ENCODE measurements at regions not wholly inside any gene's neighbourhood (a gene's known extent, or its start where the extent isn't known, plus 50 kb on each side); places are given as distances from the start of the nearest gene placed in this dataset.

GRCh38 chr13:29713839-29714238 lies 118.4 kb upstream of the SLC7A1 start:
- DNase-seq (ENCODE audit: low read depth in 2 of 2): no peak

DNA sequence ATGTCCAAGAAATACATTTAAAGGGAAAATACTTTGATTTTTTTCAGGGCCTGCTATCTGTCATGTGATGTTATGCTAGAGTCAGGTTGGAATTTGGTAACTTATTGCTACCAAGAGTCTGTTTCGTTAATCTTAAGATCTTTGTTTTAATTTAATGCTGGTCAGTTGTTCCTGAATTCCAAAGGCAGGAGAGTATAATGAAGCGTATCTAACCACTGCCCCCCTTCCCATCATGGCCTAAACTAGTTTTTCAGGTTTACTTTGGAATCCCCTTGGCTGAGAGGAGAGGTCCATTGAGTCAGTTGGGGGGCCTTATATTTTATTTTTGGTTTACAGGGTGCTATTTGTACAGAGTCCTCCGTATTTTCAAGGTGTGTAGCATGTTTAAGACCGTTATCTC lies 116.3 kb upstream of the SLC7A1 start:
- DNase-seq (ENCODE audit: low read depth in 2 of 2): no peak

DNA sequence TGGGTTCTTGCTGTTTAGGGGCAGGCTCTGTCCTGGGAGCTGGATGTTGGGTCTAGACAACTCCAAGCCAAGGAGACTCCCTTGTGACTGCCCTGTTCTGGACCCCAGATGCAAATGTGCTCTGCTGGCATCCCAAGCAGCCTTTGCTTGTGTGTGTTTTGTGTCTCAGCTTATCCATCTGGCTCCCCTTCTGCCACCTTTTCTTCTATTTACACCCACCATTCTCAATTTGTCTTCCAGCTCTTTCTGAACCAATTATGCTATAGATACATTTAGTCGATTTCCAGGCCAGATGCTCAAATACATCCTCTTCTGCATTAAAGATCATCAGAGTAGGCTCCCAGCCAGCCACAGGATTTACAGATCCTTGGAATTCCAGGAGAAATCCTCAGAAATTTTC lies 115.0 kb upstream of the SLC7A1 start:
- no peak for DNase-seq (ENCODE audit: low read depth in 2 of 2)

- no peak for DNase-seq (ENCODE audit: low read depth in 2 of 2)
Observed at GRCh38 chr13:29709407-29710069, 114.0 kb upstream of the SLC7A1 start.

DNA sequence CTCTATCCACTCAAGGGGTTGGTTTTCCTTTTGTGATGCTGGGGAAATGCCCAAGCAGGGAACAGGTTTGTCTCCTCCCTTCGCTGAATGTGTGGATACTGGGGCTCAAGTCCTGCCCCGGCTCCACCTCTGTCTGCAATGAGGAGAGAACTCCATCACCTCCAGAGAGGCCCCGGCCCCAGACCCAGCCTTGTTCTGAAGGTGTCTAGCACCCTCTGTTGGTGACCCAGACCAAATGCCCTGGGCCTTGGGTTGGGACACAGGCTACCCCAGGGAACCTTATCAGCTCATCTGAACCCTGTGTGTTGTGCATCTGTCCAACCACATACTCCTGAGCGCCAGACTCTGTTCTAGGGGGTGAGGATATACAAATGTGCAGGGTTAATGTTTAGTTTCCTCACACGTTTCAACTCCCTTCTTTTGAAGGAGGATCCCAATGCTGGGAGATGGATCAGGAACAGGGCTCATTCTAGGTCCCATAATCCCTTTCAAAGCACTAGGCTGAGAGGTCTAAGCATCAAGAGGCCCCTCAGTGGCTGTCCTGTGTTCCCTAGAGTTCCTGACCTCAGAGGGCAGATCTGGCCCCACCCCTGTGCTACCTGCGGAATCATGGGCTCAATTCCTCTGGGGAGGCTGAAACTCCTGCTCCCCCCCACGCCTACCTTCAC lies 112.5 kb upstream of the SLC7A1 start:
- peak; percentile 11 to 14 for DNase-seq (ENCODE audit: low read depth in 2 of 2)

- no peak for DNase-seq (ENCODE audit: low read depth in 2 of 2)
Observed at GRCh38 chr13:29706923-29707322, 111.4 kb upstream of the SLC7A1 start.

DNA sequence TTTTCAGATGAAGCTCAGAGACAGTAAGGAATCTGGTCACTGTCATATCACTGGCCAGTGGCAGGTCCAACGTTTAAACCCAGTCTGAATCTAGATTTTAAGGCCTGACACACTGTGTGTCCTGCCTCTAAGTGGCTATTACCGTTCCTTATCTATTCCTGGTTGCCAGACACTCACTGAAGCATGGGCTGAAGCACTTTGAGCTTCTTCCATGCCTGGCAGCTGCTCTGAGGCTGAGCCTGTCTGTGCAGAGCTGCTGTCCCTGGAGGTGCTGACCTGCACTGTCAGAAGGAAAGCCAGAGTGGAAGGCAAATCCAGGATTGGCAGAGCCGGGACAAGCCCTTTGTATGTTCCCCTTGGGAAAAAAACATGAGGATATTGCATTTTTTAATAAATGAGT lies 109.2 kb upstream of the SLC7A1 start:
- DNase-seq (ENCODE audit: low read depth in 2 of 2): no peak

- no peak for DNase-seq (ENCODE audit: low read depth in 2 of 2)
Observed at GRCh38 chr13:29703421-29703820, 107.9 kb upstream of the SLC7A1 start.

GRCh38 chr13:29702912-29703351 lies 107.4 kb upstream of the SLC7A1 start:
- no peak for DNase-seq (ENCODE audit: low read depth in 2 of 2)

GRCh38 chr13:29698106-29698505 lies 102.6 kb upstream of the SLC7A1 start:
- DNase-seq (ENCODE audit: low read depth in 2 of 2): no peak

DNA sequence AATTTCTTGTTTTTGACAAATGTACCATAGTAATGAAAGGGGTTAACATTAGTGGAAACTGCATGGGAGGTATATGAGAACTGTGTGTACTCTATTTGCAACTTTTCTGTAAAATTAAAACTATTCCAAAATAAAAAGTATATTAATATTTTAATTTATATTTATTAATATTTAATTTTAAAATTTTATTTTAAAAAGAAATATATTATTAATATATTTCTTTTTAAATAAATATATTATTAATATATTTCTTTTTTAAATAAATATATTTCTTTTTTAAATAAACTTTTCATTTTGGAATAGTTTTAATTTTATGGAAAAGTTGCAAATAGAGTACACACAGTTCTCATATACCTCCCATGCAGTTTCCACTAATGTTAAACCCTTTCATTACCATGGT lies 101.1 kb upstream of the SLC7A1 start:
- no peak for DNase-seq (ENCODE audit: low read depth in 2 of 2)

DNA sequence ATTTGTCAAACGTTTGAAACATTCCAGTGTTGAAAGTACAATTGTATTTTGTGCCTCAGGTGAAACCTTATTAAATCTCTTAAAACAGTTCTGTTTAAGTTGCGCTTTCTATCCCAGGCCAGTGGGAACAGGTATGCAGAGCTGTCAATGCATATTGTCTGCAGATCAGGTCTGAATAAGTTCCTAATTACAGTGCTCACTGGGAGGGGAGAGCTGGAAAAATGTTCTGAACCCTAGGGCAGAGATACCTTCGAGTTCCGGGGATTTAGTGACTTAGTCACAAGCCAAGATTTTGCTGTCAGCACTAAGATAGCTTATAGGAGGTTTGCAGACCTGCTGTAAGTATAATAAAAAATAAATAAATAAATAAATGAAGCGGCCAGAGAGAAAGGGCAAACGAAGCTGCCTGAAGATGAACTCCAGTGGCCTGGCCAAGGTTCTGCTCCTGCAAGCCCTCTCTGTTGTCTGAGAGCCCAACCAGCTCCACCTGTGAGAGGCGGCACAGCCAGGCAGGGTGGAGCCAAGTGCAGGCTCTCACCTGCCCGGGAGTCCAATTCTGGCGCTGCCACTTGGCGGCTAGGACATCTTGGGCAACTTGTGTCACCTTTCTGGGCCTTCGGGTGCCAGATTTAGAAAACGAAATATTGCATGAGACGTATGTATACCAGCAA lies 97.9 kb upstream of the SLC7A1 start:
- no peak for DNase-seq (ENCODE audit: low read depth in 2 of 2)

- no peak for DNase-seq (ENCODE audit: low read depth in 2 of 2)
Observed at GRCh38 chr13:29689548-29689947, 94.1 kb upstream of the SLC7A1 start.

DNA sequence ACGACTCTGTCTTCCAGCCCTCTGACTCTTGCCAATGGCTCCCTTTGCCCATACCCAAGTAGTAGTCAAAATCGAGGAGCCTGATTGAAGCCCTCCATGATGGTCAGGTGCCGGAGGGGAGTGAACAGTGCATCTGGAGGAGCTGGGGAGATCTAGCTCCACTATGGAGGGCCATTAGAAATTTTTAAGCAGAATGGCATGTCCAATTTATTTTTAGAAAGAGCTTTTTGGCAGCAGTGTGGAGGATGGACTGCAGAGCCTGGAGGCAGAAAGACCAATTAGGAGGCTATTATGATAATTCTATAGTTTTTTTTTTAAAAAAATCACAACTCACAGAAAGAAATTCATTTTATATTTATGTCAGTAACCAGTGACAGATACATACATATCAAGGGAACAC lies 92.7 kb upstream of the SLC7A1 start:
- DNase-seq (ENCODE audit: low read depth in 2 of 2): no peak

- DNase-seq (ENCODE audit: low read depth in 2 of 2): no peak
Observed at GRCh38 chr13:29684441-29684840, 89.0 kb upstream of the SLC7A1 start.

- no peak for DNase-seq (ENCODE audit: low read depth in 2 of 2)
Observed at GRCh38 chr13:29683041-29683440, 87.6 kb upstream of the SLC7A1 start.

- no peak for DNase-seq (ENCODE audit: low read depth in 2 of 2)
Observed at GRCh38 chr13:29681864-29682263, 86.4 kb upstream of the SLC7A1 start.

GRCh38 chr13:29679396-29680053 lies 84.0 kb upstream of the SLC7A1 start:
- no peak for DNase-seq (ENCODE audit: low read depth in 2 of 2)

DNA sequence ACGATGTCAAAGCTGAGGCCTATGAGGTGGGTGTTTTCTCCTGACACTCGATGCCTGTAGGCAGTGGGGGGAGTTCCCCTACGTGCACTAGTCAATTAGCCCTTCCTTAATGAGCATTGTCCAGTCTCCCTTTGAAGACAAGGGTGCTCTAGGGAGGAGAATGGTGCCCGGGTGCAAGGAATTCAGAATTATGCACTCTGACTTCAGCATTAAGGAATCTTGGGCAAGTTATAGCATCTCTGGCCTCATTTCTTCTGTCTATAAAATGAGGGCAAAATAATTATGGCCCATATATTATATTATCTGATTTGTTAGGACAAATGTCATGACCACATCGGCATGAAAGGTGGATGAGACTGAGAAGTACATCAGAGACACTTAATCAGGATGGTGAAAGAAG lies 82.1 kb upstream of the SLC7A1 start:
- DNase-seq (ENCODE audit: low read depth in 2 of 2): no peak

DNA sequence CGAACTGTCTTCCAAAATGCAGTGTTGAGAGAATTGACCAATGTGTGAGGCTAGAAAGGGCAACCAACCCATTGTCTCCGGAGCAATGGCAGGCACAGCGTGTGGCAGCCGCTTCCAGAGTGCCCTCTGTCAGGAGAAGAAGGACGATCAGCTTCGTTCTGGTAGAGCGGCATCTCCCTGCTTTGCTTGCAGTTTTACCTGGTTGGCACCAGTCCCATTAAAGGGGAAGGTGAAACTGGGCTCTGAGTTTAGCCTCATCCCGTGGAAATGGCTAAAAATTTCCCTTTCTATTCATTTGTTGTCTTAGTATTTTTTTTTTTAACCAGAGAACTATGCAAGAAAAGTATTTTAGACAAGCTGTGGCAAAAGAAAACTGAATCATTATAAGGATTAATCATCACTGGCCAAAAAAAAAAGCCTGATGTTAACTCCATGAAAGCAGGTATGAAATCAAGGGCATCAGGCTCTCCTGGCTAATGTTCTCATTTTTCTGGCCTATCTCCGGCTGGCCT lies 81.5 kb upstream of the SLC7A1 start:
- no peak for DNase-seq (ENCODE audit: low read depth in 2 of 2)

GRCh38 chr13:29676535-29676934 lies 81.0 kb upstream of the SLC7A1 start:
- DNase-seq (ENCODE audit: low read depth in 2 of 2): no peak

DNA sequence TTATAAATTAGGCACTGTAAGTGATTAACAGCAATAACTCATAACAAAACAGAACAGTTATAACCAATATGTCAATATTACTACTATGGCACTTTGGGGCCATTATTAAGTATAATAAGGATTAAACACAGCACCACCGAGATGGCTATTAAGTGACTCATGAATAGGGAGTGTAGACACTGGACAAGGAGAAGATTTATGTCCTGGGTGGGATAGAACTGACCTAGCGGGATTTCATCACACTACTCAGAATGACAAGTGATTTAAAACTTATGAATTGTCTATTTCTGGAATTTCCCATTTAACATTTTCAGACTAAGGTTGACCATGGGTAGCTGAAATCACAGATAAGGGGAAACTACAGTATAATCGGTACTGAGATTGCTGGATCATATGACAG lies 79.0 kb upstream of the SLC7A1 start:
- DNase-seq (ENCODE audit: low read depth in 2 of 2): no peak
